ENCODE measurements at regions not wholly inside any gene's neighbourhood (a gene's known extent, or its start where the extent isn't known, plus 50 kb on each side); places are given as distances from the start of the nearest gene placed in this dataset.

DNA sequence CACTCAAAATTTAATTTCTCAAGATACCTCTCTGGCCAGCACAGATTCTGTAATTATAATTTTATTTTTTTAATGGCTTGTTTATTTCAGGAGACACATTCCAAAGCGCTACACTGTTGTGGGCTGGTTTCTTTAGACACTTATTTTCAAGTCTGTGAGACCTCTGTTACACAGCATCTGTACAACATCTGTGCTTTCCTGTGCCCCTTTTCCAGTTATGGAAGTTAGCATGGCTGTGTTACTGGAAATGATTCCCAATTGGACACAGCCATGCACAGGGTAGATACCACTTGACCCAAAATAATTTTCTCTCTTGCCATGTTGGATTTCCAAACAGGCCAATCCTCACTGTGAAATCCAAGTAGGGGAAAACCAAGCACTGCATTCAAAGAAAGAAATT lies 172.3 kb upstream of the ADCY1 start:
- TF ChIP-seq, protein P1, sequence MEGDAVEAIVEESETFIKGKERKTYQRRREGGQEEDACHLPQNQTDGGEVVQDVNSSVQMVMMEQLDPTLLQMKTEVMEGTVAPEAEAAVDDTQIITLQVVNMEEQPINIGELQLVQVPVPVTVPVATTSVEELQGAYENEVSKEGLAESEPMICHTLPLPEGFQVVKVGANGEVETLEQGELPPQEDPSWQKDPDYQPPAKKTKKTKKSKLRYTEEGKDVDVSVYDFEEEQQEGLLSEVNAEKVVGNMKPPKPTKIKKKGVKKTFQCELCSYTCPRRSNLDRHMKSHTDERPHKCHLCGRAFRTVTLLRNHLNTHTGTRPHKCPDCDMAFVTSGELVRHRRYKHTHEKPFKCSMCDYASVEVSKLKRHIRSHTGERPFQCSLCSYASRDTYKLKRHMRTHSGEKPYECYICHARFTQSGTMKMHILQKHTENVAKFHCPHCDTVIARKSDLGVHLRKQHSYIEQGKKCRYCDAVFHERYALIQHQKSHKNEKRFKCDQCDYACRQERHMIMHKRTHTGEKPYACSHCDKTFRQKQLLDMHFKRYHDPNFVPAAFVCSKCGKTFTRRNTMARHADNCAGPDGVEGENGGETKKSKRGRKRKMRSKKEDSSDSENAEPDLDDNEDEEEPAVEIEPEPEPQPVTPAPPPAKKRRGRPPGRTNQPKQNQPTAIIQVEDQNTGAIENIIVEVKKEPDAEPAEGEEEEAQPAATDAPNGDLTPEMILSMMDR (IDR thresholded peaks at IDR 0.05; ENCODE audit: low read depth, low read length, missing input control) = no peak
- TF ChIP-seq, protein P2, sequence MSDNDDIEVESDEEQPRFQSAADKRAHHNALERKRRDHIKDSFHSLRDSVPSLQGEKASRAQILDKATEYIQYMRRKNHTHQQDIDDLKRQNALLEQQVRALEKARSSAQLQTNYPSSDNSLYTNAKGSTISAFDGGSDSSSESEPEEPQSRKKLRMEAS (IDR thresholded peaks at IDR 0.05) = no peak
- TF ChIP-seq RAD21 (IDR thresholded peaks at IDR 0.05) (no peak), REST (IDR thresholded peaks at IDR 0.05) (no peak), YY1 (IDR thresholded peaks at IDR 0.05) (no peak), JUND (IDR thresholded peaks at IDR 0.05) (no peak), FOXA1 (IDR thresholded peaks at IDR 0.05) (no peak), GABPA (IDR thresholded peaks at IDR 0.05 in 1 of 2, conservative IDR thresholded peaks at IDR 0.05 in 1 of 2) (no peak), SP1 (IDR thresholded peaks at IDR 0.05) (no peak), HNF4A (conservative IDR thresholded peaks at IDR 0.05) (no peak), ATF3 (IDR thresholded peaks at IDR 0.05) (no peak)
- TF ChIP-seq, protein P3, sequence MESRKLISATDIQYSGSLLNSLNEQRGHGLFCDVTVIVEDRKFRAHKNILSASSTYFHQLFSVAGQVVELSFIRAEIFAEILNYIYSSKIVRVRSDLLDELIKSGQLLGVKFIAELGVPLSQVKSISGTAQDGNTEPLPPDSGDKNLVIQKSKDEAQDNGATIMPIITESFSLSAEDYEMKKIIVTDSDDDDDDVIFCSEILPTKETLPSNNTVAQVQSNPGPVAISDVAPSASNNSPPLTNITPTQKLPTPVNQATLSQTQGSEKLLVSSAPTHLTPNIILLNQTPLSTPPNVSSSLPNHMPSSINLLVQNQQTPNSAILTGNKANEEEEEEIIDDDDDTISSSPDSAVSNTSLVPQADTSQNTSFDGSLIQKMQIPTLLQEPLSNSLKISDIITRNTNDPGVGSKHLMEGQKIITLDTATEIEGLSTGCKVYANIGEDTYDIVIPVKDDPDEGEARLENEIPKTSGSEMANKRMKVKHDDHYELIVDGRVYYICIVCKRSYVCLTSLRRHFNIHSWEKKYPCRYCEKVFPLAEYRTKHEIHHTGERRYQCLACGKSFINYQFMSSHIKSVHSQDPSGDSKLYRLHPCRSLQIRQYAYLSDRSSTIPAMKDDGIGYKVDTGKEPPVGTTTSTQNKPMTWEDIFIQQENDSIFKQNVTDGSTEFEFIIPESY (IDR thresholded peaks at IDR 0.05) = no peak
